ENCODE measurements at regions not wholly inside any gene's neighbourhood (a gene's known extent, or its start where the extent isn't known, plus 50 kb on each side); places are given as distances from the start of the nearest gene placed in this dataset.
A peak's percentile ranks its signal among the peaks of the same experiment; 100 is the strongest.
"Not testable (repeated sequence)": the region's sequence is repeated elsewhere in the genome, so short reads cannot be mapped to it uniquely, and the experiment has no call there.

GRCh38 chrX:40863671-40864070, 128.3 kb upstream of the MED14 start:
- Histone ChIP-seq H3K27me3 (ENCODE audit: insufficient read depth, low read depth) (no peaks in the 10 kb centered on the region), H3K4me1 (ENCODE audit: low read depth, poor library complexity, severe bottlenecking) (no peaks in the 10 kb centered on the region), H3K4me2 (no peak overlapping the region), H3K79me2 (ENCODE audit: insufficient read depth, low read depth) (no peaks in the 10 kb centered on the region), H3K9ac (no peak overlapping the region), H2AFZ (ENCODE audit: low read depth) (no peak overlapping the region), H3K4me3 (IDR thresholded peaks at IDR 0.05; ENCODE audit: insufficient read depth, low read depth, low read length) (no peak overlapping the region), H3K27ac (no peak overlapping the region), H4K20me1 (ENCODE audit: insufficient read depth) (no peaks in the 10 kb centered on the region), H3K36me3 (ENCODE audit: insufficient read depth) (no peaks in the 10 kb centered on the region)
- no peak for TF ChIP-seq CTCF (conservative IDR thresholded peaks at IDR 0.05; ENCODE audit: low read depth, low read length)

GRCh38 chrX:40864972-40865371, 129.6 kb upstream of the MED14 start:
- Histone ChIP-seq H3K79me2 (ENCODE audit: insufficient read depth, low read depth) (no peaks in the 10 kb centered on the region), H3K9ac (no peak overlapping the region), H3K4me1 (ENCODE audit: low read depth, poor library complexity, severe bottlenecking) (no peaks in the 10 kb centered on the region), H3K27ac (no peak overlapping the region), H3K27me3 (ENCODE audit: insufficient read depth, low read depth) (no peaks in the 10 kb centered on the region), H3K4me2 (no peak overlapping the region), H4K20me1 (ENCODE audit: insufficient read depth) (no peaks in the 10 kb centered on the region), H2AFZ (ENCODE audit: low read depth) (no peak overlapping the region), H3K36me3 (ENCODE audit: insufficient read depth) (no peaks in the 10 kb centered on the region), H3K4me3 (IDR thresholded peaks at IDR 0.05; ENCODE audit: insufficient read depth, low read depth, low read length) (no peak overlapping the region)
- no peak for TF ChIP-seq CTCF (conservative IDR thresholded peaks at IDR 0.05; ENCODE audit: low read depth, low read length)

- H2AFZ ChIP-seq (ENCODE audit: low read depth), result no peak overlapping the region
- no peak overlapping the region for H3K27ac ChIP-seq
- peaks cover 10% of the 10 kb centered on the region for H3K4me1 ChIP-seq (ENCODE audit: low read depth, poor library complexity, severe bottlenecking)
- H4K20me1 ChIP-seq (ENCODE audit: insufficient read depth), result no peaks in the 10 kb centered on the region
- H3K36me3 ChIP-seq (ENCODE audit: insufficient read depth), result no peaks in the 10 kb centered on the region
- H3K4me2 ChIP-seq, result no peak overlapping the region
- no peaks in the 10 kb centered on the region for H3K79me2 ChIP-seq (ENCODE audit: insufficient read depth, low read depth)
- no peak overlapping the region for H3K9ac ChIP-seq
- no peaks in the 10 kb centered on the region for H3K27me3 ChIP-seq (ENCODE audit: insufficient read depth, low read depth)
- H3K4me3 ChIP-seq (IDR thresholded peaks at IDR 0.05; ENCODE audit: insufficient read depth, low read depth, low read length), result no peak overlapping the region
- TF ChIP-seq CTCF (conservative IDR thresholded peaks at IDR 0.05; ENCODE audit: low read depth, low read length), result no peak
These were observed 131.6 kb upstream of the MED14 start for GRCh38 chrX:40866893-40867292.

GRCh38 chrX:40867352-40867751, 132.0 kb upstream of the MED14 start:
- no peak for TF ChIP-seq CTCF (conservative IDR thresholded peaks at IDR 0.05; ENCODE audit: low read depth, low read length)
- H2AFZ ChIP-seq (ENCODE audit: low read depth), result no peak overlapping the region
- no peak overlapping the region for H3K27ac ChIP-seq
- no peaks in the 10 kb centered on the region for H3K79me2 ChIP-seq (ENCODE audit: insufficient read depth, low read depth)
- no peak overlapping the region for H3K4me2 ChIP-seq
- no peak overlapping the region for H3K9ac ChIP-seq
- H3K4me1 ChIP-seq (ENCODE audit: low read depth, poor library complexity, severe bottlenecking), result peaks cover 10% of the 10 kb centered on the region
- no peak overlapping the region for H3K4me3 ChIP-seq (IDR thresholded peaks at IDR 0.05; ENCODE audit: insufficient read depth, low read depth, low read length)
- H3K36me3 ChIP-seq (ENCODE audit: insufficient read depth), result no peaks in the 10 kb centered on the region
- H3K27me3 ChIP-seq (ENCODE audit: insufficient read depth, low read depth), result no peaks in the 10 kb centered on the region
- no peaks in the 10 kb centered on the region for H4K20me1 ChIP-seq (ENCODE audit: insufficient read depth)

- H3K4me2 ChIP-seq, result no peak overlapping the region
- H2AFZ ChIP-seq (ENCODE audit: low read depth), result no peak overlapping the region
- no peaks in the 10 kb centered on the region for H4K20me1 ChIP-seq (ENCODE audit: insufficient read depth)
- peaks cover 10% of the 10 kb centered on the region for H3K4me1 ChIP-seq (ENCODE audit: low read depth, poor library complexity, severe bottlenecking)
- H3K27ac ChIP-seq, result no peak overlapping the region
- H3K4me3 ChIP-seq (IDR thresholded peaks at IDR 0.05; ENCODE audit: insufficient read depth, low read depth, low read length), result no peak overlapping the region
- no peak overlapping the region for H3K9ac ChIP-seq
- no peaks in the 10 kb centered on the region for H3K27me3 ChIP-seq (ENCODE audit: insufficient read depth, low read depth)
- H3K36me3 ChIP-seq (ENCODE audit: insufficient read depth), result no peaks in the 10 kb centered on the region
- no peaks in the 10 kb centered on the region for H3K79me2 ChIP-seq (ENCODE audit: insufficient read depth, low read depth)
- TF ChIP-seq CTCF (conservative IDR thresholded peaks at IDR 0.05; ENCODE audit: low read depth, low read length), result no peak
These were observed 133.5 kb upstream of the MED14 start for GRCh38 chrX:40868868-40869267.

GRCh38 chrX:40870982-40871381, 135.6 kb upstream of the MED14 start:
- H3K4me2 ChIP-seq, result peak overlapping the region; percentile 21; the same call in 1 of the 2 replicates
- H3K9ac ChIP-seq; H3K36me3 ChIP-seq (ENCODE audit: insufficient read depth); H2AFZ ChIP-seq (ENCODE audit: low read depth); H4K20me1 ChIP-seq (ENCODE audit: insufficient read depth); H3K4me3 ChIP-seq (IDR thresholded peaks at IDR 0.05; ENCODE audit: insufficient read depth, low read depth, low read length); H3K27me3 ChIP-seq (ENCODE audit: insufficient read depth, low read depth); H3K79me2 ChIP-seq (ENCODE audit: insufficient read depth, low read depth); H3K27ac ChIP-seq: not testable (repeated sequence)
- peaks cover 10% of the 10 kb centered on the region for H3K4me1 ChIP-seq (ENCODE audit: low read depth, poor library complexity, severe bottlenecking)
